Nephron (organoid): ENCODE measurements at regions not wholly inside any gene's neighbourhood (a gene's known extent, or its start where the extent isn't known, plus 50 kb on each side); places are given as distances from the start of the nearest gene placed in this dataset.

Source experiments
- H3K27ac Mint-ChIP-seq, 3 experiments: 2 replicates each; pipeline ENCODE4 v1.8.0; 2020; ENCODE audit warnings: mixed read lengths in 3 of 3, mild to moderate bottlenecking in 2 of 3, moderate library complexity in 1 of 3
- H3K27me3 Mint-ChIP-seq: 2 replicates; pipeline ENCODE4 v1.8.0; 2021; ENCODE audit warnings: low read depth, mild to moderate bottlenecking, moderate library complexity, mixed read lengths
- H3K36me3 Mint-ChIP-seq: 2 replicates; pipeline ENCODE4 v1.8.0; 2020; ENCODE audit warnings: low read depth, mixed read lengths
- H3K4me1 Mint-ChIP-seq: 2 replicates; pipeline ENCODE4 v1.8.0; 2020; ENCODE audit warnings: mixed read lengths
- H3K4me3 Mint-ChIP-seq, 3 experiments: 2 replicates each; pipeline ENCODE4 v1.8.0; 2020; ENCODE audit warnings: mild to moderate bottlenecking in 3 of 3, mixed read lengths in 3 of 3, moderate library complexity in 2 of 3
- H3K9me3 Mint-ChIP-seq: 2 replicates; pipeline ENCODE4 v1.8.0; 2020; ENCODE audit warnings: mixed read lengths
- TF ChIP-seq, protein P1 (sequence below), 3 experiments: fragments of 200-600 bp; sonication (generic); IDR thresholded peaks; one replicate each; pipeline ENCODE4 v1.5.0; 2021; ENCODE audit warnings: antibody characterized with exemption in 3 of 3; ENCODE audit not compliant: unreplicated experiment in 3 of 3

DNA sequence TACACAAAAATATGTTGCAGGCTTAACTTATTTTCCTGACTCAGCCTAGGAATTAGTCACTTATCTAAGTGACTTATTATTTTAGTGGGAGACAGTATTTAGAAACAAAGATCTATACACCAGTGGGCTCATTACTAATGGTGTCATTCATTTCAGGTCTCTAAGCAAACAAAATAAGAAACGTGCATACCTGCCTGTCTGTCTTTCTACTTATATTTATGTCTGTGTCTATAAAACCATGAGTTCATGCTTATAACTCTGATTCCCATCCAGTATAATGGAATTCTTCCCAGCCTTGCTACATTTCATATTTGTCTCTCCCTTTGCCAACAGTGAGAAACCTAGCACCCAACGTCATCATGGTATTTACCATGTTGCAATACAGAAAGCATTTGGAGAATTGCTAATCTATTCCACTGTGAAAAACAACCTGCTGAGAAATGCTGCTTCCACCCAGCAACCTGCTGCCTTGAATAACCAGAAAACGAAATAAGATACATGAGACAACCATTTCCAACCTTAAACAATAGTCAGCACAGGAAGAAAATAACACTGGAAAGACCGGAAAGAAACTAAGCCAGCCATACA is 501.0 kb downstream of the GLRX3 start:
- H3K27ac Mint-ChIP-seq: no peak overlapping the region

DNA sequence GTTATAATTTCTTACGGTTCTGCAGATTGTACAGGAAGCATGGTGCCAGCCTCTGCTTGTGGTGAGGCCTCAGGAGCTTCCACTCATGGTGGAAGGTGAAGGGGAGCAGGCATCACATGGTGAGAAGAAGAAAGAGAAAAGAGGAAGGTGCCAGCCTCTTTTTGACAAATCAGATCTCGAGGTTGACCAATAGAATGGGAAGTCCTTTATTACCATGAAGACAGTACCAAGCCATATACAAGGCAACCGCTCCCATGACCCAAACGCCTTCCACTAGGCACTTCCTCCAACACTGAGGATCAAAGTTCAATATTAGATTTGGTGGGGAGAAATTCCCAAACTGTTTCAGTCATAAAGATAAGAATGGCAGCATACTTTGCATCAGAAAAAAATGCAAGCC is 502.8 kb downstream of the GLRX3 start:
- peaks cover 10% of the 10 kb centered on the region for H3K27me3 Mint-ChIP-seq
- TF ChIP-seq, protein P1, sequence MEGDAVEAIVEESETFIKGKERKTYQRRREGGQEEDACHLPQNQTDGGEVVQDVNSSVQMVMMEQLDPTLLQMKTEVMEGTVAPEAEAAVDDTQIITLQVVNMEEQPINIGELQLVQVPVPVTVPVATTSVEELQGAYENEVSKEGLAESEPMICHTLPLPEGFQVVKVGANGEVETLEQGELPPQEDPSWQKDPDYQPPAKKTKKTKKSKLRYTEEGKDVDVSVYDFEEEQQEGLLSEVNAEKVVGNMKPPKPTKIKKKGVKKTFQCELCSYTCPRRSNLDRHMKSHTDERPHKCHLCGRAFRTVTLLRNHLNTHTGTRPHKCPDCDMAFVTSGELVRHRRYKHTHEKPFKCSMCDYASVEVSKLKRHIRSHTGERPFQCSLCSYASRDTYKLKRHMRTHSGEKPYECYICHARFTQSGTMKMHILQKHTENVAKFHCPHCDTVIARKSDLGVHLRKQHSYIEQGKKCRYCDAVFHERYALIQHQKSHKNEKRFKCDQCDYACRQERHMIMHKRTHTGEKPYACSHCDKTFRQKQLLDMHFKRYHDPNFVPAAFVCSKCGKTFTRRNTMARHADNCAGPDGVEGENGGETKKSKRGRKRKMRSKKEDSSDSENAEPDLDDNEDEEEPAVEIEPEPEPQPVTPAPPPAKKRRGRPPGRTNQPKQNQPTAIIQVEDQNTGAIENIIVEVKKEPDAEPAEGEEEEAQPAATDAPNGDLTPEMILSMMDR (IDR thresholded peaks at IDR 0.05; ENCODE audit: unreplicated experiment in 3 of 3): no peak
- H3K4me1 Mint-ChIP-seq: peaks cover 9% of the 10 kb centered on the region
- peaks cover 12% of the 10 kb centered on the region for H3K9me3 Mint-ChIP-seq
- H3K36me3 Mint-ChIP-seq: no peaks in the 10 kb centered on the region
- no peak overlapping the region for H3K27ac Mint-ChIP-seq
- H3K4me3 Mint-ChIP-seq: no peak overlapping the region

More for the DNA sequence above, 501.0 kb downstream of the GLRX3 start:
- Mint-ChIP-seq H3K27me3 (peaks cover 14% of the 10 kb centered on the region), H3K36me3 (no peaks in the 10 kb centered on the region), H3K9me3 (peaks cover 14% of the 10 kb centered on the region), H3K4me3 (no peak overlapping the region), H3K4me1 (peaks cover 9% of the 10 kb centered on the region)
- TF ChIP-seq, protein P1 (IDR thresholded peaks at IDR 0.05; ENCODE audit: unreplicated experiment in 3 of 3): no peak

DNA sequence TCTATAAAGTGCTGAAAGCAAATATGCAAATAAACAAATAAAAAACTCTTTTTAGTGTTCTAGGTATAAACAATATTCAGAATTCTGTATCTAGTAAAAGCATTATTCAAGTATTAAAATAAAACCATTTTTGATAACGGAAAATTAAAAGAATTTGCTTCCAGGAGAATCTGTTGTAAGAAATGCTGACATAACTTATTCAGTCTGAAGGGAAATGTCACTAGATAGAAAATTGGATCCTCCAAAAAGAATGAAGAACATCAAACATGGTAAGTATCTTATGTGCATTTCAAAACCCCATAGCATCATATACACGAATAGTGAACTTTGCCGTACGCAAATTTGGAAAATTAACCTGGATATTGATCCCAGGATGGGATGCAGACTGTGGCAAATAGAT is 506.7 kb downstream of the GLRX3 start:
- peaks cover 12% of the 10 kb centered on the region for H3K9me3 Mint-ChIP-seq
- no peak overlapping the region for H3K4me3 Mint-ChIP-seq
- no peaks in the 10 kb centered on the region for H3K36me3 Mint-ChIP-seq
- TF ChIP-seq, protein P1 (IDR thresholded peaks at IDR 0.05; ENCODE audit: unreplicated experiment in 3 of 3): no peak
- no peaks in the 10 kb centered on the region for H3K4me1 Mint-ChIP-seq
- H3K27me3 Mint-ChIP-seq: no peaks in the 10 kb centered on the region
- H3K27ac Mint-ChIP-seq: no peak overlapping the region

DNA sequence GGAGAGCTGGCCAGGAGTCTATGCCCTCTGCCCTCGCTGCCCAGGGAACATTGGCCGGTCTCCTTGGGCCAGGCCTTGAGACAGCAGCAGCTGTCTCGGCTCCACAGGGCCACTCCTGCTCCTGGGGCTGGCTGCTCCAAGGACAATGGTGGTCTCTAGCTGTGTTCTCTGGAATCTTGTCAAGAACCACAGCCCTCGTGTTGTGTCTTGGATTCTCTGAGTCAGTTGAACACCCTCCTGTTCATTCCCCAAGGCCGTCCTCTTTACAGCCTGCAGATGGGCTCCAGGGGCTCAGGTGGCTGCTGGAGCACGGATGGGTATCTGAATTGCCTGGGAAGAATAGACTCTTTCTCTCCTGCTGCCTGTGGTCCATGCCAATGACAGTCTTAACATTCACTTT is 511.1 kb downstream of the GLRX3 start:
- Mint-ChIP-seq H3K27ac (no peak overlapping the region), H3K36me3 (no peaks in the 10 kb centered on the region), H3K4me1 (no peaks in the 10 kb centered on the region), H3K9me3 (peaks cover 5% of the 10 kb centered on the region), H3K27me3 (peaks cover 15% of the 10 kb centered on the region), H3K4me3 (no peak overlapping the region)
- TF ChIP-seq, protein P1 (IDR thresholded peaks at IDR 0.05; ENCODE audit: unreplicated experiment in 3 of 3): no peak

DNA sequence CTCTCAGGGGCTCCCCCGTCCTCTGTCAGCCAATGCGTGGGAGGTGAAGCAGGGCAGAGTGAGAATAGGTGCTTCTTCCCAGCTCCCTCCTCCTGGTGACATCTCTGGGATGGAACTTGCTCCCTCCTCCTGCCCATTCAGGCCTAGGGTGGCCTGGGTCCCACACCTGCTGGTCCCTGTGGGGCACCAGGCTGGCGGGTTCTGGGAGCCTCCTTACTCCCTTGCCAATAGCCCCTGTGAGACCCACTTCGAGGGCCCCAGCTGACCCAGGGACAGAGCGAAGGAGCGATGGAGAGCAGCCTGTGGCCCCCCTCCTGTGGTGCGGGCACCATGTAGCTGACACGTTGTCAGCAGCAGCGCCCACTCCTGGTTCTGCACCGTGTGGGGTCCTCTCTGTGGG is 512.6 kb downstream of the GLRX3 start:
- Mint-ChIP-seq H3K27ac (no peak overlapping the region), H3K4me1 (no peaks in the 10 kb centered on the region), H3K36me3 (no peaks in the 10 kb centered on the region), H3K9me3 (peaks cover 6% of the 10 kb centered on the region), H3K27me3 (peaks cover 15% of the 10 kb centered on the region), H3K4me3 (no peak overlapping the region)
- TF ChIP-seq, protein P1 (IDR thresholded peaks at IDR 0.05; ENCODE audit: unreplicated experiment in 3 of 3): no peak

DNA sequence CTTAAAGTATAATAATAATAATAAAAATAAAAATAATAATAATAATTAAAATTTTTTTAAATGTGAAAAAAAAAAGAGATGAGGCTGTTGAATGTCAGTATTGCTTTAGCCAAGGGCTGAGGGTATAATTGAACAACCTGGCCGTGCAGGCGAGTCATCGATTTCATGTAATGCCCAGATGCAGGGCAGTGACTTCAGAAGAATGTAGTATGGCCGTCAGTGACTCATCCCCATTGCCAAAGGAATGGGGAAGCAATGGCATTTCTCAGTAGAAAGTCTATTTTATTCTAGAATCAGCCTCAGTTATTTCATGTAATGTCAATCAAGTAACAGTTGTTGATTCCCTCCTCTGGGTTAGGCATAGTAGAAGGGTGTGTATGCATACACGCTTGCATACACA is 516.4 kb downstream of the GLRX3 start:
- H3K27me3 Mint-ChIP-seq: peaks cover 23% of the 10 kb centered on the region
- no peaks in the 10 kb centered on the region for H3K36me3 Mint-ChIP-seq
- peaks cover 6% of the 10 kb centered on the region for H3K9me3 Mint-ChIP-seq
- H3K4me1 Mint-ChIP-seq: no peaks in the 10 kb centered on the region
- no peak overlapping the region for H3K4me3 Mint-ChIP-seq
- TF ChIP-seq, protein P1 (IDR thresholded peaks at IDR 0.05; ENCODE audit: unreplicated experiment in 3 of 3): no peak
- H3K27ac Mint-ChIP-seq: no peak overlapping the region
